GM12873 (cell line): ENCODE measurements at regions not wholly inside any gene's neighbourhood (a gene's known extent, or its start where the extent isn't known, plus 50 kb on each side); places are given as distances from the start of the nearest gene placed in this dataset.

ENCODE experiments used
- CTCF ChIP-seq: IDR thresholded peaks from 2 replicates; pipeline ENCODE4 v1.5.1; 2012; ENCODE audit warnings: low read depth, mild to moderate bottlenecking, moderate library complexity, low read length, control low read depth; ENCODE audit not compliant: insufficient read depth; ENCODE audit errors: missing control alignments

GRCh38 chr10:35888400-35888799 is 246.3 kb upstream of the FZD8 start:
- no peak for TF ChIP-seq CTCF

- no peak for TF ChIP-seq CTCF
Measured at GRCh38 chr10:35887685-35888084, 245.6 kb upstream of the FZD8 start.

DNA sequence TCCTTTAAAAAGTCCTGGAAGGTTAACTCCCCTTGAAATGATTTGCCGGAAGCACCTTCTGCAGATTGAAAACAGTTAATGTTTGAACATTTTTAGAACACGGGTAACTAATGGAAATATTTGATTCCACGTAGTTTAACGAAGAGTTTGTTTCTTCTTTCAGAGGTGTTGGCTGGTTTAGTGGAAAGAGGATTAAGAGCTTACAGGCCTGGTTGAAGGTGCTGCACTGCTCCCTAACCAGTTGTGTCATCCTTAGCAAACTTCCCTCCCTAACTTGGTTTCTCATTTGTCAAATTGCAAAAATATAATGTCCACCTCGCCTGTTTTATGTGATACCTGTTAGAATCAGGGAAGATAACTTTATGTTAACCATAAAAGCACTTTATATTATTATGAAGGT is 243.0 kb upstream of the FZD8 start:
- TF ChIP-seq CTCF, result no peak

GRCh38 chr10:35884657-35885071 is 242.6 kb upstream of the FZD8 start:
- TF ChIP-seq CTCF, result no peak

DNA sequence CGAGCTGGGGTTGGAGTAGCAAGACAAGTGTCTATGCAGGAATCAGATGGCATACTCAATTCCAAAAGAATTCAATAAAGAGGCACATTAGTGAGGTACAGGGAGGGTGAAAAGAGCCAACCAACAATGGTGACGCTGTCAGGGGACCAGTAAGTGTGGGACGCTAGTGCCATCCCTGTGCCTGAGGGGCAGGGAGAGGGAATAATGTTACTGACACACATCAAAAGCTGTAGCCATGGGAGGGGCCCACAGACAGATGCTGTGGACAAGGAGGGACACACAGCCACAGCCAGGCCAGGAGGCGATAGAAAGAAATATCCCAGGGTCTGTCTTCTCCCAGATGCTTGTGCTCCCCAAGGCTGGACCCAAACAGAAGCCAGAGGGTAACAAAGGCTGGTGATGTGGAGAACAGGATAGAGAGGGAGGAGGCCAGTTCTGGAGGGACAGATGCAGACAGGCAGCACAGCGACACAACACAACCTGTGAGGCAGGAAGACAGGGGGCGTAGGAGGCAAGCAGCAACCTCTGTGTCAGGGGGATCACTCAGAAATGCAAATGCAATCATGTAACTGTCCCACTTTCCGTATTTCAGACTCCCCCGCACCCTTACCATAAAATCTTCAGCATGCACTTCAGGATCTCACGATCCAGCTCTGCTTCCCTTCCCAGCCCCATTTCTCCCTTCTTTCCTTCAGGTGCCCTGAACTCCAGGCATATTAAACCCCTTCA is 240.5 kb upstream of the FZD8 start:
- TF ChIP-seq CTCF, result no peak

DNA sequence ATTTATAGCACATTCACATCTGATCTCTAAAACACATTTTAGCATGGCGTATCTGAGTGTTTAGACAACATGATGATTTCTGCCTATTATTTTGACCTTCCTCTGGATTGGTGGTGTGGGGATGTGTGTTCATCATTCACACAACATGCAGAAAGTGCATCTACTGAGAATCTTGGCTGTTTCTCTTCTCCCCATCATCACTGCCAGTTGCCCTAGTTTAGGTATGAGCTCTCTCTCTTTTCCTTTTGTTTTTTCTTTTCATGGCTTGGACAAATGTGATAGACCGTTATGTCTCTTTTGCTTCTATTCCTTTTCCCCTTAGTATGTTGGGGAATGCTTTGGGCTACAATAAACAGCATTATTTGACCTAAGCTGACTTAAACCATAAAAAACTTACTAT is 239.2 kb upstream of the FZD8 start:
- TF ChIP-seq CTCF, result no peak

DNA sequence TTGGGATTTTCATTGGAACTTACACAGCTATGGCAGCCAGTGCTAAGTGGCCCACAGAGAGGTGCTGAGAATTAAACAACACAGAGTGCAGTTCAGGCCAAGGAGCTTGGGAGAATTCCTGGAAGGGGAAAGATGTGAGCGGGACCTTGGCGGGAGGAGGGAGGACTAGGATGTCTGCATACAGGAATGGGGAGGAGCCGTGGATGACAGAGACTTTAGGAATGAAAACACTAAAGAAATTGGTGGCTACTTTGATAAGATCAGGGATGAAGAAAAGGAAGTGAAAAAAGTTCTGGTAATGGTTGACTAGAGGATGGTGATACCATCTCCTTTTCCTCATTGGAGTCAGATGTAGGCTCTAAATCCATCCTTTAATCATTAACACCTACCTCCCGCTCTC is 234.2 kb upstream of the FZD8 start:
- no peak for TF ChIP-seq CTCF
